OCI-LY7 (cell line): ENCODE measurements at regions not wholly inside any gene's neighbourhood (a gene's known extent, or its start where the extent isn't known, plus 50 kb on each side); places are given as distances from the start of the nearest gene placed in this dataset.

Source experiments
- EZH2phosphoT487 ChIP-seq: fragments of 200-600 bp; sonication (generic); IDR thresholded peaks from 2 replicates; pipeline ENCODE4 v1.6.1; 2018; ENCODE audit warnings: low read depth, borderline replicate concordance, mild to moderate bottlenecking, mixed run types, antibody characterized with exemption, low read length, moderate library complexity, mixed read lengths
- TF ChIP-seq, protein P1 (sequence below): fragments of 200-600 bp; sonication (generic); conservative IDR thresholded peaks from 2 replicates; pipeline ENCODE4 v1.5.1; 2014; ENCODE audit warnings: mild to moderate bottlenecking, antibody characterized with exemption, low read length, moderate library complexity, mixed read lengths

DNA sequence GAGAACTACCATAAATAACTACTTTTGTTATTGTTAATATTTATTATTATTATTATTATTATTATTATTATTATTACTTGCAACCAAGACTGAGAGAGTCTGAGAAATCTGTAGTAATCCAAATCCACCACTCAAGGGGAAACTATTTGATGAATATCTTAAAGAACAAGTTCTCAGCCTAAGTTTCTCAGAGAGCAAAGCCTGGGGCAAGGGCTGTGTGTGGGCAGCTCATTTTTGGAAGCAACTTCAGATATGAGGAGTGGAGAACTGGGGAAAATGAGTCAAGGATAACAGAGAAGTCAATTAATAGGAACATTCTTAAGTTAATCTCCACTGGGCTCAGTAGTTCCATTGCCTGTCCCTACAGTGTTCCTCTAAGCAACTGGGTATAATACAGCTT, 57.1 kb upstream of the KCNJ16 start:
- TF ChIP-seq, protein P1, sequence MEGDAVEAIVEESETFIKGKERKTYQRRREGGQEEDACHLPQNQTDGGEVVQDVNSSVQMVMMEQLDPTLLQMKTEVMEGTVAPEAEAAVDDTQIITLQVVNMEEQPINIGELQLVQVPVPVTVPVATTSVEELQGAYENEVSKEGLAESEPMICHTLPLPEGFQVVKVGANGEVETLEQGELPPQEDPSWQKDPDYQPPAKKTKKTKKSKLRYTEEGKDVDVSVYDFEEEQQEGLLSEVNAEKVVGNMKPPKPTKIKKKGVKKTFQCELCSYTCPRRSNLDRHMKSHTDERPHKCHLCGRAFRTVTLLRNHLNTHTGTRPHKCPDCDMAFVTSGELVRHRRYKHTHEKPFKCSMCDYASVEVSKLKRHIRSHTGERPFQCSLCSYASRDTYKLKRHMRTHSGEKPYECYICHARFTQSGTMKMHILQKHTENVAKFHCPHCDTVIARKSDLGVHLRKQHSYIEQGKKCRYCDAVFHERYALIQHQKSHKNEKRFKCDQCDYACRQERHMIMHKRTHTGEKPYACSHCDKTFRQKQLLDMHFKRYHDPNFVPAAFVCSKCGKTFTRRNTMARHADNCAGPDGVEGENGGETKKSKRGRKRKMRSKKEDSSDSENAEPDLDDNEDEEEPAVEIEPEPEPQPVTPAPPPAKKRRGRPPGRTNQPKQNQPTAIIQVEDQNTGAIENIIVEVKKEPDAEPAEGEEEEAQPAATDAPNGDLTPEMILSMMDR = no peak
- TF ChIP-seq EZH2phosphoT487 = no peak
